Psoas muscle (tissue), 7 donors: ENCODE measurements at regions not wholly inside any gene's neighbourhood (a gene's known extent, or its start where the extent isn't known, plus 50 kb on each side); places are given as distances from the start of the nearest gene placed in this dataset.

ENCODE experiments used
- ATAC-seq, 4 donors: fragments of 200-7000 bp; cut with Tn5 transposase; one replicate each; pipeline ENCODE4 v1.9.1; 2020; ENCODE audit warnings: moderate library complexity in 3 of 4, mild to moderate bottlenecking in 2 of 4
- DNase-seq, 2 donors: peaks; one replicate each; pipeline ENCODE4 v3.0.0-alpha.2; 2020
- H3K27ac ChIP-seq: fragments of 200-600 bp; one replicate; pipeline ENCODE4 v1.8.0; 2022
- H3K27me3 ChIP-seq, 3 donors: fragments of 200-600 bp in 1 of 3; one replicate each; pipeline versions ENCODE4 v1.6.1 to v1.8.0; 2013 to 2022; ENCODE audit warnings: low read length in 2 of 3, mild to moderate bottlenecking in 2 of 3, moderate library complexity in 1 of 3; ENCODE audit not compliant: insufficient read depth in 3 of 3
- H3K36me3 ChIP-seq, 2 donors: fragments of 200-600 bp in 1 of 2; one replicate each; pipeline versions ENCODE4 v1.6.1 to v1.8.0; 2013 to 2022; ENCODE audit warnings: low read depth in 1 of 2, mild to moderate bottlenecking in 1 of 2, moderate library complexity in 1 of 2; ENCODE audit not compliant: insufficient read depth in 1 of 2
- H3K4me1 ChIP-seq: fragments of 200-600 bp; one replicate; pipeline ENCODE4 v1.8.0; 2022
- H3K4me3 ChIP-seq: fragments of 200-600 bp; one replicate; pipeline ENCODE4 v1.8.0; 2022; ENCODE audit warnings: mild to moderate bottlenecking
- H3K9me3 ChIP-seq: fragments of 200-600 bp; one replicate; pipeline ENCODE4 v1.8.0; 2022
- CTCF ChIP-seq: fragments of 200-600 bp; IDR thresholded peaks from one replicate; pipeline ENCODE4 v1.8.0; 2022; ENCODE audit warnings: antibody characterized with exemption
- WGBS, 3 donors: extraction: QIAGEN DNeasy Blood & Tissue Kit; methylation state at CpG; one replicate each; pipeline versions ENCODE4 v1.1.6 to v1.1.7; 2013; 5-methylcytosine and 5-hydroxymethylcytosine counted together
- intact Hi-C, 2 donors: fragments of 100-400 bp; cut with DNase I; formaldehyde crosslinking; loops; one replicate each; pipeline versions ENCODE4 v1.11.0 to v1.14.2; 2022
- donor health status: healthy with polysubstance abuse.
- donor health status: DM: no; HTN: no; CAD: no; lungs with moderate emphysema.
- donor health status: Bipolar disorder and iron deficiency.
- donor health status: healthy.
- donor health status: DM: yes; HTN: yes; CAD: no.
- donor health status: DM: no; HTN: no; CAD: no.
- donor health status: DM: yes; HTN: yes; CAD: no.

GRCh38 chr1:234969581-234970400, 158.8 kb downstream of the TOMM20 start:
- ATAC-seq = peak; percentile 60 to 73 (median 64)
- intact Hi-C loops = loop anchor here (2.0 to 10.0 kb wide), 5 partner anchors 82 to 475 kb away; no protein-coding TSS in a partner anchor
- Histone ChIP-seq H3K36me3 (no peaks in the 10 kb centered on the region), H3K27ac (peak overlapping the region; percentile 94), H3K9me3 (no peaks in the 10 kb centered on the region), H3K4me1 (peaks cover 60% of the 10 kb centered on the region), H3K4me3 (peak overlapping the region; percentile 59), H3K27me3 (no peaks in the 10 kb centered on the region)
- WGBS, 3 donors = 3 to 6% (median 5%) methylated on average over 37 of the region's 37 CpGs
- DNase-seq = peak; percentile 67 to 82
- TF ChIP-seq CTCF = no peak

GRCh38 chr1:234969011-234969441, 159.6 kb downstream of the TOMM20 start:
- Histone ChIP-seq H3K9me3 (no peaks in the 10 kb centered on the region), H3K36me3 (no peaks in the 10 kb centered on the region), H3K27me3 (no peaks in the 10 kb centered on the region), H3K4me1 (peaks cover 60% of the 10 kb centered on the region), H3K4me3 (no peak overlapping the region), H3K27ac (peak overlapping the region; percentile 94)
- no peak for DNase-seq
- 26 to 40% (median 36%) methylated on average over 4 of the region's 4 CpGs for WGBS, 3 donors
- no peak for ATAC-seq
- no peak for TF ChIP-seq CTCF
- intact Hi-C loops = no loop called here

GRCh38 chr1:234968451-234968850, 160.2 kb downstream of the TOMM20 start:
- Histone ChIP-seq H3K27ac (peak overlapping the region; percentile 94), H3K36me3 (no peaks in the 10 kb centered on the region), H3K4me1 (peaks cover 60% of the 10 kb centered on the region), H3K9me3 (no peaks in the 10 kb centered on the region), H3K4me3 (no peak overlapping the region), H3K27me3 (no peaks in the 10 kb centered on the region)
- 82 to 88% (median 84%) methylated on average over 4 of the region's 4 CpGs for WGBS, 3 donors
- intact Hi-C loops = no loop called here
- TF ChIP-seq CTCF = no peak
- DNase-seq = no peak
- no peak for ATAC-seq

GRCh38 chr1:234967121-234967520, 161.5 kb downstream of the TOMM20 start:
- peaks cover 67% of the 10 kb centered on the region for H3K4me1 ChIP-seq
- no peaks in the 10 kb centered on the region for H3K36me3 ChIP-seq
- H3K27me3 ChIP-seq = no peaks in the 10 kb centered on the region
- H3K4me3 ChIP-seq = no peak overlapping the region
- DNase-seq = no peak
- ATAC-seq = no peak
- no peak overlapping the region for H3K27ac ChIP-seq
- H3K9me3 ChIP-seq = no peaks in the 10 kb centered on the region
- intact Hi-C loops = no loop called here
- TF ChIP-seq CTCF = no peak
- 90 to 91% (median 91%) methylated on average over 13 of the region's 13 CpGs for whole genome bisulfite sequencing, 3 donors
